Activated CD4-positive, CD25-positive, alpha-beta regulatory T cell treated with anti-CD3 and anti-CD28 coated beads, Interleukin-2, amount 50 U/mL, for 24 hours (primary cell): ENCODE measurements at regions not wholly inside any gene's neighbourhood (a gene's known extent, or its start where the extent isn't known, plus 50 kb on each side); places are given as distances from the start of the nearest gene placed in this dataset.
A peak's percentile ranks its signal among the peaks of the same experiment; 100 is the strongest.

Source experiments
- ATAC-seq, 2 donors: fragments of 150-1000 bp; cut with Tn5 transposase; one replicate each; pipeline ENCODE4 v1.10.0; 2021; ENCODE audit warnings: mild to moderate bottlenecking in 1 of 2, moderate library complexity in 1 of 2

DNA sequence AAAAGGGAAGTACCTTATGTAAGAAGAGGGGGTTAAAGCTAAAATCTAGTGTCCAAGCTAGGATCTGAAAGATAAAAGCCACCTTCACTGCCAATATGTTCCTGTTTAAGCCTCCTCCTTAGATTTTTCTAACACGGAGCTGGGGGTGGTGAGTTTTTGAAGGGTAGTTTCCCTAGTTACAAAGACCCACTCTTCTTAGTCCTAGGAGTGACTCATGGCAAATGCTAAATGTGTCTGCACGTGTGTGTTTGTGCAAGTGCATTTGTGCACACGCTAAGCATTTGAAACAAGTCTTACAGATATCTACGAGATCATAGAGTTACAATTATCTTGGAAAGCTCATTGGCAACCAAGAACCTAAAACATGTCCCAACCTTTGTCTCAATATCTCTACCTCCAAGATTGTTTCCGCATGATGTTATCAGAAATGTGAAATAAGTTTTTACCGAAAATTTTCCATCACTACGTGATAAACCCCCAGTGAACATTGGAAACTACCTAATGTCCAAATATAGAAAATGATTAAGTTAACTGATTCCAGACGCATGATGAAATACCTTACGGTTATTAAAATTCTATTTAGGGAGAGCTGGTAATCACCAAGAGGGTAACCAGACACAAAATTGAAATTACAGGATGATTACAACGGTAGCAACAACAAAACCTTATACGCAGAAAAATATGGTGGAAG lies 78.0 kb upstream of the HRH2 start:
- peak; percentile 82 to 83 for ATAC-seq

- ATAC-seq, result no peak
Measured at GRCh38 chr5:175582697-175583096, 75.2 kb upstream of the HRH2 start.

DNA sequence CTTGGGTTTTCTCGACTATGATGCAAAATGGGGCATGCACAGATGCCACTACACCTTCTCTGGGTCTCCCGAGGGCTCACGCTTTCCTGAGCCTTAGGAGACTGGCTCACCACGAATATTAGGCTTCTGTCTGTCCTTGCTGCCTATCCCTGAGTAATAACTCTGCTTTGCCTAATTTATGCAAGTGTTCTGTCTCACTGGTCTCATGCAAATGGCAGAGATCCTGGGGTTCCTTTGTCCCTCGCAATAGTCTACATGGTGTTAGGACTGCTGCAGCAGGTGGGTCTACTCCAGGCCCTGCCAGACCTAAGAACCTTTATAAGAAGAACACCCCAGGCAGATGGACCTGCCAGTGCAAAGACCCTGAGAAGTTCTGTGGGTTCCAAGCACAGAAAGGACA lies 72.3 kb upstream of the HRH2 start:
- no peak for ATAC-seq

DNA sequence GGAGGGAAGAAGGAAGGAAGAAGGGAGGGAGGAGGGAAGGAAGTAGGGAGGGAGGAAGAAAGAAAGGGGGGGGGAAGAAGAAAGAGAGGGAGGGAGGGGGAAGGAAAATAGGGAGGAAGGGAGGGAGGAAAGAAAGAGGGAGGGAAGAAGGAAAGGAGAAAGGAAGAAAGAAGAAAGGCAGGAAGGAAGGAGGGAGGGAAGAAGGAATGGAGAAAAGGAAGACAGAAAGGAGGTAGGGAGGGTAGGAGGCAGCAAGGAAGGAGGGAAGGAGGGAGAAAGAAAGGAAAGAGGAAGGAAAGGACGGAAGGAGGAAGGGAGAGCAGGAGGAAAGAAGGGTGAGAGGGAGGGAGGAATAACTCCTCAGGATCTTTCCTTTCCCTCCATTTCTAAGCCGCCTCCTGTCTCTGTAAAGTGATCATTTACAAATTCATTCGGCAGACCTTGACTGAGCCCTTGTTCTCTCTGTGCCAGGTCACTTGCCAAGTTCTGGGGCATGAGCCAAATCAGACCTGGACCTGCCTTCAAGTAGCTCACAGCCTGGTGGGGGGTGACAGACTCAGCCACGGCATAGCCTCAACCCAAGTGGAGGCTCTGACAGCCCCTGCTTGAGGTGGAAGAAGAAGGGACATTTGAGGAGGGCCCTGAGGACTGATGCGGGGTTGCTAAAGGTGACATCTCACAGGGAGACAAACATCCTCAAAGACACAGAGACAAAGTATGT lies 69.0 kb upstream of the HRH2 start:
- ATAC-seq, result no peak

- ATAC-seq, result no peak
Measured at GRCh38 chr5:175589714-175590113, 68.2 kb upstream of the HRH2 start.

GRCh38 chr5:175590471-175590881 lies 67.4 kb upstream of the HRH2 start:
- no peak for ATAC-seq

DNA sequence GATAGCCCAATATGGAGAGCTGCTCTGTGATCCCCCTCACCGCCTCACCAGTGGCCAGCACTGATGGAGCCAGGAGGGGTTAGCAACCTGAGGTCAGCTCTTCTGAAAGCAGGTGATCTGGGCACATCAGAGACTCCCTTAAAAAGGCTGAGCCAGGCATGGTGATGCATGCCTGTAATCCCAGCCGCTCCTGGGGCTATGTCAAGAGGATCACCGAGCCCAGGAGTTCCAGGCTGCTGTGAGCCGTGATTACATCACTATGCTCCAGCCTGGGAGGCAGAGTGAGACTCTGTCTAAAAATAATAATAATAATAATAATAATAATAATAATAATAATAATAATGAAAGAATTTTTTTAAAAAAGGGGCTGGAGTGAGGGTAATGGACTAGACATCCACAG lies 66.6 kb upstream of the HRH2 start:
- no peak for ATAC-seq

DNA sequence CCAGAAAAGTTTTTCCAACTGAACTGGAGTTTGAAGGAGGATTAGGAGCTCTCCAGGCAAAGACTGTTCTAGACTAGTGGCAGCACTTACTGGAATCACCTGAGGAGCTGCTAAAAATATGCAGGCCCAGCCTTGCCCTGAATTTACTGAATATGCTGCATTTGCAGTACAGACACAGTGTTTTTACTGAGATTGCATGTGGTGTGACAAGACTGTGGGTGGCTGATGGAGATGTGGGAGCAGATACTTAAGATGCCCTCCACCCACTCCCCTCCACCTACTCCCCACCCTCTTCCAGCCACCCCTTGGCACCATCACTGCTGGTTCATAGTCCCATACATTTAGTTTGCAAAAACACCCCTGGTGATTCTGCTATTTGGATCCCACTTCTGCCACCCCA lies 64.1 kb upstream of the HRH2 start:
- ATAC-seq, result no peak

DNA sequence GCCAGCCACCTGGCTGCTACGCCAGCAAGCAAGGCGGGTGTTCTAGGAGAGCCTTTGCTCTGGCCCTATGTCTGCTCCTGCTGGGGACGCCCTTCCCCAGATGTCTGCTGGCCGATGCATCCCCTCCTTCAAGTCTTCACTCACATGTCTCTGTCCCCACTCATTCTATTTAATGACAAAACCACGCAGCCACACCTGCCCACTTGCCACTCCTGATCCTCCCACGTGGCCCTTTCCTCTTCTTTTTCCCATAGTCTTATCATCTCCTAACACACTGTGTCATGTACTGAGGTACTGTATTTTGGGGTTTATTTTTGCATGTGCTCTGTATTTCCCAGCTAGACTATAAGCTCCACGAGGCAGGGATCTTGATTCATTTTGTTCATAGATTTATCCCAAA lies 62.0 kb upstream of the HRH2 start:
- no peak for ATAC-seq

- ATAC-seq, result no peak
Measured at GRCh38 chr5:175596761-175597189, 61.1 kb upstream of the HRH2 start.

GRCh38 chr5:175597718-175598117 lies 60.2 kb upstream of the HRH2 start:
- ATAC-seq, result no peak

DNA sequence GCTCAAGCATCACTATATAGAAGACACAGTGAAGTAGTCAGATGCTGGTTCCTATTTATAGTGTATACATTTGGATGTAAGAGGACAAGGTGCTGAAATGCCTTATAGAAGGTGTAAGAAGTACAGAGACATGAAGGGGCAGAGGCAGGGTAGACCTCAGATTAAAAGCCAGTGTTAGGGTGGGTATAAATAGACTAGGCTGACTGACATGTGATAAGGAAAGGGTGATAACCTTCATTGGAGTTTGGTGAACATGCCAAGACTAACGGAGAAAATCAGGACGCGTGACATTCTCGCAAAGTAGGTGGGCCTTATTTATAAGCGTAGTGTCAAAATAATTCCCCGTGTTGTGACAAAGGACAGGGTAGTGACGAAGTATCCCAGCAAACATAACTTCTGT lies 59.1 kb upstream of the HRH2 start:
- ATAC-seq, result no peak

DNA sequence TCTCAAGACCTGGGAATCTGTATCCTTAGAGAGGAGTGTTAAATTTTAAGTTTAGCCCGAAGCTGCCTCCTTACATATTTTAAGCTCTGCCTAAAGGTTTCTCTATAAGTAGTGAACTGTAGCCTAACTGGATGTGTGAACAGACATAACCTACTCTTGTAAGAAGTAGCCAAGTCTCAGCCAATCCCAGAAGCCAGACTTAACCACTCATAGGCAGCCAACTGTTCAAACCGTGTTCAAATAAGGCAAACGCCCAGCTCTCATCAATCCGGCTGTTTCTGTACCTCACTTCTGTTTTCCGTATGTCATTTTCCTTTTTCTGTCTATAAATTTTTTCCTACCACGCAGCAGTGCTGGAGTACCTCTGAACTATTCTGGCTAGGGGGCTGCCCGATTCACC lies 58.7 kb upstream of the HRH2 start:
- no peak for ATAC-seq

DNA sequence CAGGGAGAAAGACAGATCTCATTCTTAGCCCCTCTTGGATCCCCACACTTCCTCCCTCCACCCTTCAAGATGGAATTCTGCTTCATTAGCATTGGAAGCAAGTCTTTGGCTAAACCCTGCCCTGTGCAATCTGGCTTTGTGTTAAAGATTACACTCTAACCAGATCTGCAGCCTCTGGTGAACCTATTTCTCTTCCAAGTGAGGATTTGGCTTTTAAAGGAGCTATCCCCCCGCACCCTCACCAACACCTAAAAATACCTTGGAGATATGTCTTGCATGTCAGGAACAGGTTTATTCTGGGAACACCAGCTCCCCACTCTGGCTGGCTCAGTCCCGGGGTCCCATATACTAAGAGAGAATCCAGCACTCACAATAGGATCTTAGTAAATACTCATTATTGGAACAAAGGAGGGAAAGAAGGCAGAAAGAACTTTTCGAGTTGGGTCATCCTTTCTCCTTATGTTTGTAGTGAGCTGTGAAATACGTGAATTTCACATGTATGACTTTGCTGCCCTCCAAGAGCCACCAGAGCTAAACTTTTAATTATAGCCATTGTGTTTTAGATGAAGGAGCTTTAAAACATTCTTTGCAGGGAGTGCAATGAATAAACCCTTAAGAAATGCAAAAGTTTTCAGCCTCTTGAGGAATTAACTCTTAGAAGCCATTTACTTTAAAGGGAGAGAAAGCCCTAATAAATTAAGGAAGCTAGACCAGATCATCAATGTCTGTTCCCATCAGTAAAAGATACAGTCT lies 53.7 kb upstream of the HRH2 start:
- ATAC-seq, result no peak

GRCh38 chr5:175606409-175606808 lies 51.5 kb upstream of the HRH2 start:
- no peak for ATAC-seq
